Lower lobe of right lung (tissue), 2 donors: ENCODE measurements at regions not wholly inside any gene's neighbourhood (a gene's known extent, or its start where the extent isn't known, plus 50 kb on each side); places are given as distances from the start of the nearest gene placed in this dataset.

Experiments
- ATAC-seq, 2 donors: fragments of 200-7000 bp; cut with Tn5 transposase; one replicate each; pipeline ENCODE4 v1.9.1; 2020 to 2022; ENCODE audit warnings: mild to moderate bottlenecking in 2 of 2, moderate library complexity in 2 of 2
- DNase-seq: peaks from one replicate; pipeline ENCODE4 v3.0.0-alpha.2; 2020
- H3K27ac ChIP-seq: fragments of 200-600 bp; one replicate; pipeline ENCODE4 v1.8.0; 2022
- H3K27me3 ChIP-seq: fragments of 200-600 bp; one replicate; pipeline ENCODE4 v1.8.0; 2022; ENCODE audit warnings: low read depth
- H3K36me3 ChIP-seq: fragments of 200-600 bp; one replicate; pipeline ENCODE4 v1.8.0; 2022; ENCODE audit warnings: mild to moderate bottlenecking
- H3K4me1 ChIP-seq: fragments of 200-600 bp; one replicate; pipeline ENCODE4 v1.8.0; 2022
- H3K4me3 ChIP-seq: fragments of 200-600 bp; one replicate; pipeline ENCODE4 v1.8.0; 2022; ENCODE audit warnings: mild to moderate bottlenecking
- H3K9me3 ChIP-seq: fragments of 200-600 bp; one replicate; pipeline ENCODE4 v1.8.0; 2022
- intact Hi-C: fragments of 100-400 bp; cut with DNase I; formaldehyde crosslinking; loops from one replicate; pipeline ENCODE4 v1.11.0; 2022
- TF ChIP-seq, protein P1 (sequence below): fragments of 200-600 bp; IDR thresholded peaks from one replicate; pipeline ENCODE4 v1.8.0; 2022; ENCODE audit warnings: antibody characterized with exemption, mild to moderate bottlenecking
- donor health status: DM: no; HTN: yes; CAD: no; lungs with severe emphysema.

DNA sequence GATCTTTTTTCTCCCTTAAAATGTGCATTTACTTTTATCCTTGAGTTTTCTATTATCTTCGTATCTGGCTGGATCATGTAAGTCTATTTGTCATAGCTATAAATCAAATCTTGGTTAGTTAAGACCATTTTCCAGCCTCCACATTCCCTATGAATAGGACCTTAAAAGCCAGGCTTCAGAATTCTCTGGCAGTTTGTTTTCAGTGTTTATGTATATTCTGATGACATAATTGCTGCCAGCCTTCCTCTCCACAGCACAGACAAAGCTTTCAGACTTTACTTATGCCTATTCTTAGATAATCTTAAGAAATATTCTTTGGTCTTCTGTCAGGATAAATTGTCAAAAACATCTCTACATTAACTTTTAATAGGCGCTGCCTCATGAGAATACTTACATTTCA is 870.8 kb upstream of the SPRY2 start:
- TF ChIP-seq, protein P1, sequence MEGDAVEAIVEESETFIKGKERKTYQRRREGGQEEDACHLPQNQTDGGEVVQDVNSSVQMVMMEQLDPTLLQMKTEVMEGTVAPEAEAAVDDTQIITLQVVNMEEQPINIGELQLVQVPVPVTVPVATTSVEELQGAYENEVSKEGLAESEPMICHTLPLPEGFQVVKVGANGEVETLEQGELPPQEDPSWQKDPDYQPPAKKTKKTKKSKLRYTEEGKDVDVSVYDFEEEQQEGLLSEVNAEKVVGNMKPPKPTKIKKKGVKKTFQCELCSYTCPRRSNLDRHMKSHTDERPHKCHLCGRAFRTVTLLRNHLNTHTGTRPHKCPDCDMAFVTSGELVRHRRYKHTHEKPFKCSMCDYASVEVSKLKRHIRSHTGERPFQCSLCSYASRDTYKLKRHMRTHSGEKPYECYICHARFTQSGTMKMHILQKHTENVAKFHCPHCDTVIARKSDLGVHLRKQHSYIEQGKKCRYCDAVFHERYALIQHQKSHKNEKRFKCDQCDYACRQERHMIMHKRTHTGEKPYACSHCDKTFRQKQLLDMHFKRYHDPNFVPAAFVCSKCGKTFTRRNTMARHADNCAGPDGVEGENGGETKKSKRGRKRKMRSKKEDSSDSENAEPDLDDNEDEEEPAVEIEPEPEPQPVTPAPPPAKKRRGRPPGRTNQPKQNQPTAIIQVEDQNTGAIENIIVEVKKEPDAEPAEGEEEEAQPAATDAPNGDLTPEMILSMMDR: no peak
- Histone ChIP-seq H3K27me3 (no peaks in the 10 kb centered on the region), H3K36me3 (no peaks in the 10 kb centered on the region), H3K9me3 (no peaks in the 10 kb centered on the region), H3K4me1 (no peaks in the 10 kb centered on the region), H3K27ac (no peak overlapping the region), H3K4me3 (no peak overlapping the region)
- intact Hi-C loops: no loop called here
- ATAC-seq (no peak), DNase-seq (no peak)

GRCh38 chr13:81207636-81208035 is 866.7 kb upstream of the SPRY2 start:
- TF ChIP-seq, protein P1: no peak
- Histone ChIP-seq H3K9me3 (no peaks in the 10 kb centered on the region), H3K27ac (no peak overlapping the region), H3K36me3 (no peaks in the 10 kb centered on the region), H3K27me3 (no peaks in the 10 kb centered on the region), H3K4me3 (no peak overlapping the region), H3K4me1 (no peaks in the 10 kb centered on the region)
- intact Hi-C loops: no loop called here
- DNase-seq (no peak), ATAC-seq (no peak)

DNA sequence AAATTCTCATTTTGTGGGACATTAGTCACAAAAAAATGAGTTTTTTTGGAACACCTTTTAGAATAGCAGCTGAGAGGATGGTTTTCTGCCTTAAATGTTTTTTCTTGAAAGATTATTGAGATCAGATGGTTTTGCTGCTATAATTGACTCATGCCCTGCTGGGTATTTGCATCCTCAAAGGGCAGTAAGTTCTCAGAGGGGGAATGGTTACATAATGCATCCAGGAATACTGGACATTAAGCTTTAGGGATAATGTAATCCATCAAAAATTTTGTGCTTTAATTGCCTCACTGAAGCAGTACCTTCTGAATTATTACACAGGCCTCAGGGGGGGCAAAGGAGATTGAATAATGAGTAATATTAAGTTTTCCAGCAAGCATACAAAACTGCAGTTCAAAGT is 866.3 kb upstream of the SPRY2 start:
- Histone ChIP-seq H3K9me3 (no peaks in the 10 kb centered on the region), H3K4me3 (no peak overlapping the region), H3K27me3 (no peaks in the 10 kb centered on the region), H3K4me1 (no peaks in the 10 kb centered on the region), H3K36me3 (no peaks in the 10 kb centered on the region), H3K27ac (no peak overlapping the region)
- TF ChIP-seq, protein P1: no peak
- no peak for DNase-seq
- intact Hi-C loops: no loop called here
- ATAC-seq: no peak

- no peak for DNase-seq
- Histone ChIP-seq H3K9me3 (no peaks in the 10 kb centered on the region), H3K27ac (no peak overlapping the region), H3K36me3 (no peaks in the 10 kb centered on the region), H3K4me1 (no peaks in the 10 kb centered on the region), H3K27me3 (no peaks in the 10 kb centered on the region), H3K4me3 (no peak overlapping the region)
- TF ChIP-seq, protein P1: no peak
- intact Hi-C loops: no loop called here
- ATAC-seq: no peak
These were observed 862.9 kb upstream of the SPRY2 start for GRCh38 chr13:81203783-81204182.

- intact Hi-C loops: no loop called here
These were observed 859.0 kb upstream of the SPRY2 start for GRCh38 chr13:81199956-81200355.

More at GRCh38 chr13:81199956-81200355, 859.0 kb upstream of the SPRY2 start:
- ATAC-seq: no peak
- H3K4me3 ChIP-seq: no peak overlapping the region
- H3K36me3 ChIP-seq: no peaks in the 10 kb centered on the region
- no peak for DNase-seq
- H3K9me3 ChIP-seq: no peaks in the 10 kb centered on the region
- no peaks in the 10 kb centered on the region for H3K27me3 ChIP-seq
- TF ChIP-seq, protein P1: no peak
- H3K27ac ChIP-seq: no peak overlapping the region
- no peaks in the 10 kb centered on the region for H3K4me1 ChIP-seq
